GM11168 (cell line): ENCODE measurements at regions not wholly inside any gene's neighbourhood (a gene's known extent, or its start where the extent isn't known, plus 50 kb on each side); places are given as distances from the start of the nearest gene placed in this dataset.

Source experiments
- in situ Hi-C: fragments of 300-500 bp; cut with MboI; formaldehyde crosslinking; loops from one replicate; pipeline ENCODE4 v1.12.0; 2022; ENCODE audit warnings: low sequenced_read_pairs; ENCODE audit not compliant: unreplicated experiment

DNA sequence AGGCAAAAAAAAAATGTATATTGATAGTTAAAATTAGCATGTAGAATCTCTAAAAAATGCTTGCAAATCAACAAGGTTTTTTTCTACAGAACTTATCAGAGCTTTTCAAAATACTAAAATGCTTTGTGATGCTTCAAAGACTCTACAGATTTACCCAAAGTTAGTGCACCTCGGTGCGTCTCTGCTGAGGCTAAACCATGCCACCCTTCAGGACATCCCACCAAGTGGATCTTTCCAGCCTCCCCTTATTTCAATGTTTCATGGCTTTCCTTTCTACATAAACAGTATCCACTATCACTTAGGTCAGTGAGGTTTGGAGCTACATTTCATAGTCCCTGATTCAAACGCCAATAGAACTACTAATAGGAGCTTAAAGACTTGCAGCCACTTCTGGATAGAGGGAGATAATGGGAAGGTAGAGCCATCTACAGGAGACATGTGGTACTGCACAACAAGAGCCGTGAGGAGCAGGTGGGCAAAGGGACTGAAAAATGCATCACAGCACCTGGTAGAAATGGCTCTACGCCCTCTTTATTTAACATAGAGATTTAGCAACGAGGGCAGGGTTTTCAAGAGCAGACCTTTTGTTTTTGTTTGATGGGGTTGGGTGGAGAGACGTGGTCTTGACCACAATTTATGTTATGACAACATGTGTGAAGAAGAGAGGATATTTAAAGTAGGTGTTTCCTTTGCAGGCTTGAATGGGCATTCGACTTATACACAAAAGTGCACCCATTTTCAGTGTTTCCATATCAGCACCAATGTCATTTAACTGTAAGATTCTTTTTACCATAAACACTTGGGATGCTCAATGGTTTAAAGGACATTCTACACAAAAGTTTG is 56.1 kb upstream of the SLC35G4 start:
- in situ Hi-C loops, result no loop called here

DNA sequence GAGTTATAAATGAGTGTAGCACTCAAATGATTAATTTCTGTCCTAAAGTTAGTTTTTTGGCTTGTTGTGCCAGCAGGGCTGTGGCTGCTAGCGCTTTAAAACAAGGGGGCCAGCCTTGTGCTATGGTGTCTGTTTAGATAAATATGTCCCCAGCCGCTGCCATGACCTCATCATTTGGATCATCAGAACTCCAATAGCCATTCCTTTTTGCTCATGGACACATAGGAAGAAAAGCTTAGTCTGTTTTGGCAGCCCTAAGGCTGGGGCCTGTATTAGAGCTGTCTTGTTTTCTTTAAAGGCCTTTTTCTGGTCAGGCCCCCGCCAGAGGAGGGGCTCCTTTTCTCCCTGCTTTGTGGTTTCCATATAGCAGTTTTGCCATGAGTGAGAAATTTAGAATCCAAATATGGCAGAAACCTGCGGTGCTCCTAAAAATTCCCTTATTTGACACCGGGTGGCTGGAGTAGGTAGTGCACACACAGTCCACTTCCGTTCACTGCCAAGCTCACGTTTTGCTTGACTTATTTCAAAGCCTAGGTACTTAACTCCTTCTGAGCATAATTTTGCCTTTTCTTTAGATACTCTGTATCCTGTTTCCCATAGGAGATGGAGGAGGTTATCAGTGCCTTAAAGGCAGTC is 60.4 kb upstream of the SLC35G4 start:
- in situ Hi-C loops, result no loop called here

DNA sequence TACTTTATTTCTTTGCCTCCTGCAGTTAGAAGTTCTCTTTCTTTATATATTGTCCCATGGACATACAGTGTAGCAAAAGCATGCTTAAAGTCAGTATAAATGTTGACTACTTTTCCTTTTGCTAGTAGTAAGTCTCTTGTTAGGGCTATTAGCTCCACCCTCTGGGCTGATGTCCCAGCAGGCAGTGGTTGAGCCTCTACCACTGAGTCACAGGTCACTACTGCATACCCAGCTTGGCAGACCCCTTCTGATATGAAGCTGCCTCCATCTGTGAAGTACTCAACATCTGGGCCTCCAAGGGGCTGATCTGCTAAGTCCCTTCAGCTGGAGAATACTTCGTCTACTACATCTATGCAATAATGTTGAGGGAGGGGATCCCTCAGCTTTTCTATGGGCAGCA is 61.0 kb upstream of the SLC35G4 start:
- in situ Hi-C loops, result no loop called here

DNA sequence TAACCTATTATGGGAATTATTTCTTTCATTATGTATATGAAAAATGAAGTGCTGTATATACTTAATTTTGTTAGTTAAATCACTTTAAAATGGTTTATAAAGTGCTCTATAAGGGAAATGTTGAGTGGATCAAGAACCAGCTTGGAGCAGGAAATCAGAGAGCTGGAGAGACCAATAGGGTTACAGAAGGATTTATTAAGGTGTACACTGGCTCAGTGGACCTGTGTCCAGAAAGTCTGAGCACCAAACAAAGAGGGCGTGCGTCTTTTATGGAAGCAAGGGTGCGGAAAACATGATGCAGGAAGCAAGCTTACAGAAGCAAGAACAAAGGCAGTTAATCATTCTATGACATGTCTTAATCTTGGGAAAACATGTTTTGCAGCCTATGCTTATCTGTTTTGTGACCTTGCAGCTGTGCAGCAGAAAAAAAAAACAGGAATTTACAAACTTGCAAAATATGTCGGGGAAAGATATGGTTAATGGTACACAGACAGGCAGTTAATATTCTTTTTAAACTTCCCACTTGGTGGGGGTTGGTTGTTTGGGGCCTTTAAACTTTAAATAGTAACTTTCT is 65.2 kb upstream of the SLC35G4 start:
- in situ Hi-C loops, result no loop called here

DNA sequence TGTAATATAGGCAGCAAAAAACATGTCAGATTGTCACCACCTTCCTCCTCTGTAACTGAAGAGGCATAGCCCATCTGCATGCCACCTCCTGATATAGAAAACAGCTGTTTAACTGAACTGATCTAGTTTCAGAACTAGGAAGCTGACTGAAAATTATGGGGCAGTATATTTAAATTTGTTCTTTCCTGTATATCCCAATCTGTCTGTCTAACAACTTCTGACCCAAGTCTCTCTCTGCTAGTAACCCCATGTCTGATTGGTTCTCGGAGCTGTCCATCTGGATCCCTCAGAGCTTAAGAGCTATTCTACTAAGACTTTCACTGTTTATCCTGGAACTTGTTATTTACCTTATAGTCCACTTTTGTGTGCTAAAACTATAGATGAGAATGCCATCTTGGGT is 68.2 kb upstream of the SLC35G4 start:
- in situ Hi-C loops, result no loop called here

DNA sequence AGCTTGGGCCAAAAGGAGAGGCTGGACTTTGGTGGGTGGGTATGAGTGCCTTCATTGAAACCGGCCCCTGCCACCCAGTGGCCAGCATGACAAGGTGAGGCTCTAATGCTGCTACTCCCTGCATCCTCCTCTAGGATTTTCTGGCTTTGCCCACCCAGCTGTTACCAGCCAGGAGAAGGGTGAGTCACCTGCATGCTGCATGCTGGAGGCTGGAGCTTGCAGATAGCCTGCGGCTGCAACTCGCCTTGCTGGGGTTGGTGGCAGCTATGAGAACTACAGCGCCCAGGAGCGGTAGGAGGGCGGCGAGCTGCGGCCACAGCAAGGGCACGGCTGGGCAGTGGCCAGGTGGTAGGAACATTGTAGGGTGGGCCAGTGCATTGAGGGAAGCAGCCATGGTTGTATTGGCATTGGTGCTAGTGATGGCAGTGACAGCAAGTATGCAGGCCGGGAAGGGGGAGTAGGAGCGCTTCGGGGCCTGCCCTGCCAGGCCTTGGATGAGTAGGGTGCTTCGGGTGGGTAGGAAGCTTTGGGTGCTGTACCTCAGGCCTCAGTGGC is 75.4 kb upstream of the SLC35G4 start:
- in situ Hi-C loops, result no loop called here

DNA sequence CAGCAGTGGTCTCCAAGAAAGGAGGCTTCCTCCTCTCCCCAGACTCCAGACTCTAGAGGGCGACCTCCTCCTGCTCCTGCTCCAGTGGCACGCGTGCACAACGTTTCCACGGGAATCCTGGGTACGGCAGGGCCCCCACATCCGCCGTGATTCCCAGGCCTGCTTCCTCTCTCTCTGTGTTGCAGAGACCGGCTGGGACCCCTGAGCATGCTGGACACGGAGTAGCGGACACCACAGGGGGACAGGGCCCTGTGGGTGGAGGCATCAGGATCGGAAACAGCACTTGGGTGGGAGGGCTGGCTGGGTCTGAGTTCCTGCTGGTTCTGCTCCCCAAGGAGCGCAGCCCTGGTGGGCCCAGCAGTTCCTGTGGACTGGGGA is 75.9 kb upstream of the SLC35G4 start:
- in situ Hi-C loops, result no loop called here

DNA sequence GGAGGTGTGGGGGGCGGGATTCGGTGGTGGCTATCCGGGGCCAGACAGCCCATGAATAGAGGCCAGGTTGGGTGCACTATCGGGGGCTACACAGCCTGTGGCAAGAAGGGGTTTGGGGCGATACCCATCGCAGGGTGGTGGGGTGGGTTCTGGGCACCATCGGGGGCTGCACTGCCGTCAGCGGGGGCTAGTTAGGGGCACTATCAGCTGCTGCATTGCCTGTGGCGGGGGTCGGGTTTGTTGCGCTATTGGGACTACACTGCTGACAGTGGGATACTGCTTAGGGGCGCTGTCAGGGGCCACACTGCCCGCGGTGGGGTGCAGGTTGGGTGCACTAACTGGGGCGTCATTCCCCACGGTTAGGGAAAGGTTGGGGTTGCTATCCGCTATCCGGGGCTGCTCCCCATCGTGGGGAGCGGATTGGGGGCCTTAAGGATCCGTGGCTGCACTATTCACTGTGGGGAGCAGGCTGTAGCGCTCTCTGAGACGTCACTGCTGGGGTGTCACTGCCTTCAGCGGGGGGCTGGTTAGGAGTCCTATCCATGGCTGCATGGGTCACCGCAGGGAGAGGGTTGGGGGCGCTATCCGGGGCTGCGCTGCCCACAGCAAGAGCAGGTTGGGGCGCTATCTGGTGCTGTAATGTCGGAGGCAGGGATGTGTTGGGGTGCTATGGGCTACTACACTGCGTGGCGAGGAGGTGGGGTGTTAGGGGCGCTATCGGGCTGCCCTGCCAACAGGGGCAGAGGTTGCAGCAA is 76.5 kb upstream of the SLC35G4 start:
- in situ Hi-C loops, result no loop called here

DNA sequence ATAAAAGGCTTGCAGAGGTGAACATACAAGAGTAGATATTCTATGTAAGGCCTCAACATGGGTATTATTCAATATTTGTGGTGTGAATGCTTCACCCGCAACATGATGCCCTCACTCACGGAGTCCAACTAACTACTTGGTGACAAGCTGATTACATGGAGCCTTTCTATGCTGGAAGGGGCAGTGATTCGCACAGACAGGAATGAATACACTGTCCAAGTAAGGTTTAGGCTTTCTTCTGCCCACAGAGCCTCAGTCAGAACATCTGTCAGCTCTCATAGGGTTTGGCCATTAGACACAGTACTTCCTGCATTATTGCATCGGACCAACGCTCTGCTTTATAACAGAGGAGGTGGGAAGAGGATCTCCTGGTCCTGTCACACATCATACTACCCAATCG is 80.3 kb upstream of the SLC35G4 start:
- in situ Hi-C loops, result no loop called here

DNA sequence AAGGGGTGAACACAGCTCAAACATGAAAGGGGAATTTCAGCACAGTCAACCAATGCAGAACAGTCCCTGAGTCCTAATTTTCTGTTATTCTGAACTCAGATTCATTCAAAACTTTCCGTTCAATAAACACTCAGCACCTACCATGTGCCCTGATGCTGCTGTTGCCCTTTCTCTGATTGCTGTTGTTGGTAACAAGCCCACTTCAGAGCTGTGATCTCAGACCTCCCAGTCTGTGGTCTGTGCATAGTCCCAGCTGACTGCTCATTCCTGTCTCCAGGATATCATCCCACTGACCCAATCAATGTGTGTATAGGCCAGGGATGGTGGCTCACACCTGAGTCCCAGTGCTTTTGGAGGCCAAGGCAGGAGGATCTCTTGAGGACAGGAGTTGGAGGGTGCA is 82.7 kb upstream of the SLC35G4 start:
- in situ Hi-C loops, result no loop called here

DNA sequence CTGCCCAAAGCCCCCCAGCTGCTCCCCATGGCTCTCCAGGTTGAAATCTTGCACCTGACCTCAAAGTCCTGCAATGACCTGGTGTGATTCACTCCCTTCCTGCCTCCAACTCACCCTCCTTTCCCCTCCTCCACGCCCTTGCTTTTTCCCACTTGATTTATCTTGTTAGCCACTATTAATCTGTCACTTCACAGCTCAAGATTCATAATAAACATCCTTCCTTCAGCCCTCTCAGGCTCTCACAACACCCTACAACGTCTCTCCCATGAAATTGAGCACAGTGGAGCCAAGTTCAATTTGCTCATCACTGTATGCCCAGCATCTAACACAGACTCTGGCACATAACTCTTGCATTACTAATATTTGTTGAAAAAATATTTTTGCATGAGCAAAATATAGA is 85.6 kb upstream of the SLC35G4 start:
- in situ Hi-C loops, result loop anchor here (25.0 kb wide), 1 partner anchor 212 kb away; no protein-coding TSS in a partner anchor

DNA sequence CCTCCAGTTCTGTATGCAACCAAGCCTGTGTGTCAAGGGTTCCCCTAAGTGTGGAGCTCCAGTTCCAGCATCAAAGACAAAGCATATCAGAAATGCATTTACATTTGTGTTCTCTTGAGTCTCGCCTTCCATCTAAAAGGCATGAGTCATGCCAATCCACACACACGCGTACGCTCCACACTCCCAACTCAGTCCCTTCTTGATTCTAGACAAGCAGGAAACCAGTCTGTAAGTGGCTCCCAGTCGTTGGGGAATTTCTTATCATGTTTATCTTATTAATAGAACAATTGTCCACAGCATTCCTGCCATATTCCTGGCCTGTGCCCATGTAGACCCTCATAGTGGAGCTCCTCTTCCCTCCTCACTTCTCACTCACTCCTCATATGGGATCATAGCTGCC is 86.4 kb upstream of the SLC35G4 start:
- in situ Hi-C loops, result loop anchor here (25.0 kb wide), 1 partner anchor 211 kb away; no protein-coding TSS in a partner anchor

DNA sequence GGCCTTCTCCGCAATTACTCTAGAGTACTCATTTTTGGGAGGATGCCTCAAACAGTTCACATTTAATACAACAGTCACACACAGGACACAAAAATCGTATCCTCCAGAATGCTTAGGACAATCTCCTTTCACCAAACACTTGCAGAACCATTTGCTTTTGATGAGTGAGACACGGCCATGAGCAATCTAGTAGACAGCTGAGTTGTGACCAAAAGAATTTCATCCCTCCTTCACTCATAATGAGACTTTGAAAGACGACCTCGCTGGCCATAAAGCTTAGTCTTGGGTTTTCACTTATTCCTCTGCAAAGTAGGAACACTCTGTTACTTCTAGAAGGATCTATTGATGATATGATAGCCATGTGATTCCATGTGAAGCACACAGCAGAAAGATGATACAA is 87.5 kb upstream of the SLC35G4 start:
- in situ Hi-C loops, result loop anchor here (25.0 kb wide), 1 partner anchor 210 kb away; no protein-coding TSS in a partner anchor

DNA sequence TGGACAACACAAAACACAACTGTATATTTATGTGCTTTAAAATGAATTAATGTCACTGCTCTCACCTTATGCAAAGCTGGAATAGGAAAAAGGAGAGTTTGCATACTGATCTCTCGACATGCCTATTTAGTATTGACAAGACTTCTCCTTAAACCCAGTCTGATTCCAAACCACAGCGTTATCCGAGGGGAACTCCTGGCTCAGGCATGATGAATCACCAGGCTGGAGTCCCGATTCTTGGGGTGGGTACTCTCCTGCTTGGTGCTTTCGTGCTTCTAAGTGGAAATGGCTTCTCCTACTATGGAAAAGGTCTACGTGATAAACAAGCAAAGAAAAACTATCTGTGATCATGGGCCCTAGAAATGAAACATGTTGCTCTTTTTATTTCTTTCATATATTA is 88.9 kb upstream of the SLC35G4 start:
- in situ Hi-C loops, result loop anchor here (25.0 kb wide), 1 partner anchor 208 kb away; no protein-coding TSS in a partner anchor

DNA sequence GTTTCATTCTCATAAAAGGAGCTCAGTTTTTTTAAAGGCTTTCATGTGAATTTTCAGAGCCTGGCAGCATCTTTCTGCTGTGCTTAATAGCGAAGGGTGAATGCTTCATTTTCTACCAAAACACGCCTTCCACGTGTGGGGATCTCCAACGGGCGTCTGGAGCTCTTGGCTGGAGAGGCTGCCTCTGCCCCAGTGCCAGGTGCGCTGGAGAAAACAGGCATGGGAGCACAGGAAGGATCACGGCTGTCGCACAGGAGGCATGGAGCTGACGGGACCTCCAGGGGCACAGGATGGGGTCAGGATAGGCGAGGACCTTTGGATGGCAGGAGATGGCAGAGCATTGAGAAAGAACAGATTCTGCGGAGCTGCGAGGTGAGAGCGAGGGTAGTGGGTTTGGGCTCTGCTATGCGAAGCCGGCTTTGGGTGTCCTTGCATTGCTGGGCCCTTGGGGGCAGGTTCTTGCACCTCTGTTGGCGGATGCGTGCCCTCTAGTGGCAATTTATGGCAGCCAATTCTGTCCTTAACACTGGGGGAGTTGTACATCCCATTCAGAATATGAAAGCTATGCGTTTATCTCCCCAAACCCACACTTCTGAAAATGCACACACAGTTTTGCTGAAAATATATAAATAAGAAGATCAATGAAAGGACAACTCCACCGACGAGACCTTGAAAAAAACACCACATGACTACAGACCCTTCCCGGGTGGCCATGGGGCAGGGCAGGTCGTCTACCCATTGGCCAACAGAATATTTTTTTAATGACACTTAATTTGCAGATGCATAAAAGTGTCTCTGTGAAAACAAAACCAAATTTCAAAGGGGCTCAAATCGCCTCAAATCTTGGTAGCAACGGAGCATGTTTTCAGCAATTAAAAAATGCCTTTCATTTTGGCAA is 90.4 kb upstream of the SLC35G4 start:
- in situ Hi-C loops, result loop anchor here (25.0 kb wide), 1 partner anchor 207 kb away; no protein-coding TSS in a partner anchor

DNA sequence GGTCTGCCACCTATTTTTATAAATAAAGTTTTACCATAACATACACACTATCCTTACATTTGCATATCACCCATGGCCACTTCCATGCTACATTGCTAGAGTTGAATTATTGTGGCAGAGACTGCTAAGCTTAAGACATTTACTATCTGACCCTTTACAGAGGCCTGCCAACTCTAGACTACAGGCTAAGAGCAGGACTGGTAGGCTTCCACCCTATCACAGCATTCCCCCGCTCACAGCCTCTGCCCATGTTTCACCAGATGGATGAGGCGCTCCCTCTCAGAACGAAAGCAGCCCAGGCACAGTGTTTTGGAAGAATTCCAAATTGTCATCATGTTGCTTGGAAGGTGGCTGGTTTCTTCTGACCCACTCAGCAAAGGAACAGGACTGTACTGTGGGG is 91.7 kb upstream of the SLC35G4 start:
- in situ Hi-C loops, result loop anchor here (25.0 kb wide), 1 partner anchor 205 kb away; no protein-coding TSS in a partner anchor

DNA sequence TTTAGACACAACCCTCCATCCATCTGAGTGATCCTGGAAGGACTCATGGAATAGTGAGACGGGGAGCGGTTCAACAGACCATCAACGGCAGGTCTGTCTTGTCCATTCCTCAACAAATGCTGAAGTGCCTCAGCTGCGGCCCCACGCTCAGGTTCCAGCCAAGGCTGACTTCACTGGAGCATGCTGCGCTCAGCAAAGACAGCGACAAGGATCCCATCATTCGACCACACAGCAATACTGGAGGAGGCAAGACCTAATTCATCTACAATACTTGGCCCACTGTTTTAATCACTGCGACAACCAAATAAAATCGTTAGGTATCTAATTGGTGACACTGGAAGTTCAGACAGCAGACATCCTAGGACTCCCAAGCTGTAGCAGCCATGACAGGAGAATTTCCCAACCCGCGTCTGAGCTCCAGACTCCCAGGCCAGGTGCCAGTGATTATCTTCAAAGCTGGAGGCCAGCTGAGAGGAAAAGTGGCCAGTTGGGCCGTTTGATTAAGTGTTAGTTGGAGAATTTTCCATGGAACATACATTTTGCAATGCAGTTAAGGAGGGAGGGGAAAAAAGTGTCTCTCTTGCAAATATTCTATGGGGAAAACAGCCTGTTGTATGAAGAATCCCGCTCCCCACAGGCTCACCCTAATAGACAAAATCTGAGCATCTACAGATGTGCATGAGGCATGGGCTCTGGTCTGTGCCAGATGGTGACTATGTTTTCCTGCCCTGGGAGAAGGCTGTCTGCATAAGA is 92.5 kb upstream of the SLC35G4 start:
- in situ Hi-C loops, result loop anchor here (25.0 kb wide), 1 partner anchor 205 kb away; no protein-coding TSS in a partner anchor

DNA sequence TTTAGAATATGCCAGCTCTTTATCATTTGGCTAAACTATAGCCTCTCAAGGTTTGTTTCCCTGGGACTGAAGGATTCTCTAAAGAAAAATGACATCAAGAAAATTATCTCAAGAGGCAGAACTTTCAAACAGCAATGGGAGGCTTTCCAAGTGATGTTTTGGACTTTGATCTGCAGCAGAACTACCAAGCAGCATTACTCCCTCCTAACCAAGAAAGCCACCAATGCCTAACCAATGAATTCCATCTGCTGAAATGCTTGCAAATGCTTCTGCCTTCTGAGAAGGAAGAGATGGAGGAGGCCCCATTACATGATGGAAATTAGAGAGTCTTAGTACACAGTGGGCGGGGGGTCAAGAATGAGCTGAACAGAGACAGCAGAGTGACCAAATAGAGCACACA is 95.1 kb upstream of the SLC35G4 start:
- in situ Hi-C loops, result loop anchor here (25.0 kb wide), 1 partner anchor 202 kb away; no protein-coding TSS in a partner anchor
